K562 (cell line): ENCODE measurements at regions not wholly inside any gene's neighbourhood (a gene's known extent, or its start where the extent isn't known, plus 50 kb on each side); places are given as distances from the start of the nearest gene placed in this dataset.

ENCODE experiments used
- ATAC-seq: fragments of 200-7000 bp; cut with Tn5 transposase; 3 replicates; pipeline ENCODE4 v1.9.1; 2020; ENCODE audit warnings: moderate library complexity
- BruUV-seq: library from RNA; stranded (reverse); fragments of 400-500 nt; replicated peaks from 2 replicates; lab custom pipeline; 2021; lab: Mats Ljungman, UMichigan
- CTCF ChIA-PET: fragments of 300-600 bp; formaldehyde crosslinking; extraction: SDS; loops from one replicate; lab custom pipeline; 2021; ENCODE audit warnings: low intra/inter-chr PET ratio; lab: Yijun Ruan, JAX
- POLR2A ChIA-PET: fragments of 300-600, 350-650 bp; sonication (Branson Sonifier 250); formaldehyde crosslinking; extraction: SDS; loops from one replicate; lab custom pipeline; 2021; ENCODE audit warnings: antibody characterized with exemption, inconsistent platforms; lab: Yijun Ruan, JAX
- DNase-seq, 4 experiments: peaks; one replicate each; pipeline versions ENCODE4 v3.0.0 to v3.0.0-alpha.2; 2011 to 2018; ENCODE audit warnings: low spot score in 3 of 4, mixed read lengths in 3 of 4; ENCODE audit errors: extremely low read depth in 1 of 4
- FAIRE-seq: peaks from 2 replicates; lab custom pipeline; 2011; peaks lifted over from hg19 to GRCh38; lab: Jason Lieb, UNC
- H2AFZ ChIP-seq: 2 replicates; pipeline ENCODE4 v1.6.0; 2011; ENCODE audit warnings: low read depth, low read length, control low read depth, inconsistent platforms
- H3K27ac ChIP-seq: fragments of 200-600 bp; 3 replicates; pipeline ENCODE4 v1.8.0; 2011; ENCODE audit warnings: low read depth, mild to moderate bottlenecking, control low read depth, inconsistent platforms, low read length, moderate library complexity, mixed read lengths; ENCODE audit errors: extremely low read depth
- H3K27me3 ChIP-seq, 2 experiments: fragments of 300-600 bp in 1 of 2; 2 replicates in 1 of 2; 3 replicates in 1 of 2; pipeline versions ENCODE4 v1.6.0 to v1.8.0; 2011; ENCODE audit warnings: inconsistent platforms in 2 of 2, low read length in 2 of 2, mild to moderate bottlenecking in 1 of 2, mixed read lengths in 1 of 2, moderate library complexity in 1 of 2; ENCODE audit not compliant: control insufficient read depth in 2 of 2, insufficient read depth in 2 of 2
- H3K36me3 ChIP-seq: fragments of 300-600 bp; 3 replicates; pipeline ENCODE4 v1.8.0; 2011; ENCODE audit warnings: mild to moderate bottlenecking, low read length, inconsistent platforms; ENCODE audit not compliant: control insufficient read depth, insufficient read depth
- H3K4me1 ChIP-seq, 2 experiments: fragments of 200-600 bp in 1 of 2; replicated peaks in 1 of 2; 2 replicates in 1 of 2; 3 replicates in 1 of 2; pipeline versions ENCODE4 v1.5.1 to v1.8.0; 2011; ENCODE audit warnings: inconsistent platforms in 2 of 2, low read length in 2 of 2, mild to moderate bottlenecking in 1 of 2, mixed read lengths in 1 of 2, moderate library complexity in 1 of 2; ENCODE audit not compliant: control insufficient read depth in 2 of 2, insufficient read depth in 2 of 2
- H3K4me2 ChIP-seq: 2 replicates; pipeline ENCODE4 v1.6.1; 2011; ENCODE audit warnings: low read length, control low read depth, inconsistent platforms, mixed read lengths; ENCODE audit not compliant: insufficient read depth
- H3K4me3 ChIP-seq: fragments of 200-600 bp; sonication (generic), shearing (Covaris generic); 2 replicates; pipeline ENCODE4 v1.5.1; 2016; ENCODE audit warnings: control low read depth, inconsistent platforms
- H3K79me2 ChIP-seq: fragments of 200-600 bp; 3 replicates; pipeline ENCODE4 v1.8.0; 2011; ENCODE audit warnings: low read length, inconsistent platforms; ENCODE audit not compliant: control insufficient read depth, insufficient read depth
- H3K9ac ChIP-seq, 2 experiments: 2 replicates each; pipeline versions ENCODE4 v1.6.0 to v1.6.1; 2011; ENCODE audit warnings: low read depth in 2 of 2, low read length in 2 of 2, control low read depth in 1 of 2, inconsistent platforms in 1 of 2, mild to moderate bottlenecking in 1 of 2, mixed read lengths in 1 of 2; ENCODE audit not compliant: insufficient read depth in 1 of 2
- H3K9me1 ChIP-seq: one replicate; pipeline ENCODE4 v1.6.0; 2011; ENCODE audit warnings: inconsistent platforms, mild to moderate bottlenecking, low read length, moderate library complexity; ENCODE audit not compliant: control insufficient read depth, insufficient read depth
- H3K9me3 ChIP-seq: replicated peaks from 2 replicates; pipeline ENCODE4 v1.5.1; 2011; ENCODE audit warnings: low read depth, low read length, inconsistent platforms; ENCODE audit not compliant: control insufficient read depth, insufficient read depth
- H4K20me1 ChIP-seq: replicated peaks from 2 replicates; pipeline ENCODE4 v1.6.1; 2011; ENCODE audit warnings: low read length, inconsistent platforms, mixed read lengths; ENCODE audit not compliant: control insufficient read depth, insufficient read depth
- FOSL1 ChIP-seq: fragments of 200-800 bp; sonication (Bioruptor generic); conservative IDR thresholded peaks from 2 replicates; pipeline ENCODE4 v1.6.1; 2016; ENCODE audit warnings: missing genetic modification characterization, missing compliant biosample characterization
- FOXA1 ChIP-seq: fragments of 450-650 bp; IDR thresholded peaks from 2 replicates; pipeline ENCODE4 v1.6.1; 2016; ENCODE audit warnings: mild to moderate bottlenecking, borderline replicate concordance
- NBN ChIP-seq: fragments of 450-650 bp; IDR thresholded peaks from 2 replicates; pipeline ENCODE4 v1.6.1; 2016; ENCODE audit warnings: low read depth, mild to moderate bottlenecking
- POLR2H ChIP-seq: IDR thresholded peaks from 2 replicates; pipeline ENCODE4 v1.6.1; 2016; ENCODE audit warnings: missing genetic modification characterization, low read depth, mild to moderate bottlenecking, control low read depth, missing compliant biosample characterization, moderate library complexity
- RBBP5 ChIP-seq: fragments of 200-600 bp; sonication (generic); IDR thresholded peaks from 2 replicates; pipeline ENCODE4 v1.6.1; 2012; ENCODE audit warnings: borderline replicate concordance, mild to moderate bottlenecking, low read length, control low read depth, inconsistent platforms; ENCODE audit not compliant: insufficient read depth, poor library complexity, severe bottlenecking
- SMAD2 ChIP-seq: fragments of 150-350 bp; IDR thresholded peaks from 2 replicates; pipeline ENCODE4 v1.6.1; 2014; ENCODE audit warnings: low read depth, mild to moderate bottlenecking, low read length
- SOX6 ChIP-seq: fragments of 450-650 bp; IDR thresholded peaks from 2 replicates; pipeline ENCODE4 v1.6.1; 2014; ENCODE audit warnings: mild to moderate bottlenecking
- SREBF2 ChIP-seq: sonication (generic); formaldehyde crosslinking; IDR thresholded peaks from 2 replicates; pipeline ENCODE4 v1.4.0; 2020; ENCODE audit warnings: mild to moderate bottlenecking, missing genetic modification reagents
- TAF9B ChIP-seq: fragments of 450-650 bp; IDR thresholded peaks from 2 replicates; pipeline ENCODE4 v1.6.1; 2018; ENCODE audit warnings: mild to moderate bottlenecking; ENCODE audit not compliant: partially characterized antibody
- TEAD4 ChIP-seq, 2 experiments: sonication (generic) in 1 of 2; formaldehyde crosslinking in 1 of 2; IDR thresholded peaks; 2 replicates each; pipeline versions ENCODE4 v1.6.1 to v1.8.0; 2012 to 2022; ENCODE audit warnings: borderline replicate concordance in 1 of 2, inconsistent platforms in 1 of 2, low read length in 1 of 2, mild to moderate bottlenecking in 1 of 2, missing genetic modification reagents in 1 of 2
- ZNF41 ChIP-seq: fragments of 250-450 bp; sonication (Bioruptor Pico); conservative IDR thresholded peaks from 2 replicates; pipeline ENCODE4 v1.4.0; 2020; ENCODE audit warnings: mild to moderate bottlenecking
- WGBS: fragments of 100-300 bp; shearing (Covaris generic); methylation state at CpG from one replicate; pipeline ENCODE4 v1.1.6; 2016; ENCODE audit warnings: low coverage, mixed read lengths; ENCODE audit not compliant: insufficient coverage; ENCODE audit errors: missing lambda C conversion rate; 5-methylcytosine and 5-hydroxymethylcytosine counted together
- in situ Hi-C: fragments of 300-500 bp; cut with MboI; formaldehyde crosslinking; loops from 4 replicates; pipeline ENCODE4 v1.15.0; 2018; ENCODE audit warnings: inconsistent platforms, mixed read lengths
- intact Hi-C: fragments of 100-400 bp; cut with micrococcal nuclease; formaldehyde crosslinking; loops from 2 replicates; pipeline ENCODE4 v1.14.2; 2022
- TF ChIP-seq, protein P1 (sequence below), 3 experiments: IDR thresholded peaks in 2 of 3; conservative IDR thresholded peaks in 1 of 3; 2 replicates each; pipeline ENCODE4 v1.5.1; 2011 to 2012; ENCODE audit warnings: low read length in 3 of 3, mild to moderate bottlenecking in 3 of 3, control low read depth in 2 of 3, improper control_type of control experiment in 1 of 3, inconsistent platforms in 1 of 3, low read depth in 1 of 3, mixed read lengths in 1 of 3, moderate library complexity in 1 of 3; ENCODE audit not compliant: insufficient read depth in 2 of 3

GRCh38 chr20:17856837-17857605 is 111.6 kb downstream of the SNX5 start (continued):
- TF ChIP-seq SREBF2 (CRISPR knock-in tag) (no peak), ZNF41 (no peak)

DNA sequence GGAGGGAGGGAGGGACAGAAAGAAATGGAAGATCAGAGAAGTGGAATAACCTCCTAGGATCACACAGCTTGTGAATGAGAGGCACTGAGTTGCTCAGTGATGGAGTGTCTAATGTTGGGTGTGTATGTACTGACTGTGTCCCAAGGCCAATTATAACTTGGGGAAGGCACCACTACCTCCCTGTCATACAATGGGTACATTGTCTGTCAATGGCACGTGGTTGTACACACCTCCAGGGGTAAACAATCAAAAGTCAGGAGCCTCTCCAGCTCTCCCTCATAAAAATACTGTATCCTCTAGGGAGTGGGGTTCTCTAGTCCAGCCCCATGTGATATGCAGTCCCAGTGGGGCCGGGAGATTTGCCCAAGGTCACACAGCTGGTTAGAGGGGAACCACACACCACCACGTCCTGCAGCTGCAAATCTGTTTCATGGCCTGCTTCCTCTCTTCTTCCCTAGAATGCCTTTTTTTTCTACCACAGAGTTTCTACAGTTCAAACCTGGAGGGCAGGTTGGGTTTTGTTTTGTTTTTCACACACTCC is 112.5 kb downstream of the SNX5 start:
- DNase-seq (no peak), ATAC-seq (no peak), FAIRE-seq (no peak)
- H4K20me1 ChIP-seq: no peaks in the 10 kb centered on the region
- ChIA-PET CTCF (no interaction called here), POLR2A (no interaction called here)
- in situ Hi-C loops (no loop called here), intact Hi-C loops (no loop called here)
- no peaks in the 10 kb centered on the region for H3K36me3 ChIP-seq
- H3K9me1 ChIP-seq: no peaks in the 10 kb centered on the region
- H3K4me2 ChIP-seq: no peak overlapping the region
- 0 out of 5 replicates have a peak, but pooled peaks cover 0 to 2% of the 10 kb centered on the region in 2 experiments for H3K4me1 ChIP-seq
- H2AFZ ChIP-seq: no peak overlapping the region
- 0% methylated on average over 3 of the region's 3 CpGs for WGBS
- no peaks in the 10 kb centered on the region for H3K9me3 ChIP-seq
- H3K27ac ChIP-seq: no peak overlapping the region
- BruUV-seq: no TSS peak
- H3K79me2 ChIP-seq: no peaks in the 10 kb centered on the region
- TF ChIP-seq SOX6: no peak
- no peak for TF ChIP-seq POLR2H (tag)
- TF ChIP-seq SMAD2: no peak
- TF ChIP-seq FOXA1: no peak
- TF ChIP-seq, protein P1, sequence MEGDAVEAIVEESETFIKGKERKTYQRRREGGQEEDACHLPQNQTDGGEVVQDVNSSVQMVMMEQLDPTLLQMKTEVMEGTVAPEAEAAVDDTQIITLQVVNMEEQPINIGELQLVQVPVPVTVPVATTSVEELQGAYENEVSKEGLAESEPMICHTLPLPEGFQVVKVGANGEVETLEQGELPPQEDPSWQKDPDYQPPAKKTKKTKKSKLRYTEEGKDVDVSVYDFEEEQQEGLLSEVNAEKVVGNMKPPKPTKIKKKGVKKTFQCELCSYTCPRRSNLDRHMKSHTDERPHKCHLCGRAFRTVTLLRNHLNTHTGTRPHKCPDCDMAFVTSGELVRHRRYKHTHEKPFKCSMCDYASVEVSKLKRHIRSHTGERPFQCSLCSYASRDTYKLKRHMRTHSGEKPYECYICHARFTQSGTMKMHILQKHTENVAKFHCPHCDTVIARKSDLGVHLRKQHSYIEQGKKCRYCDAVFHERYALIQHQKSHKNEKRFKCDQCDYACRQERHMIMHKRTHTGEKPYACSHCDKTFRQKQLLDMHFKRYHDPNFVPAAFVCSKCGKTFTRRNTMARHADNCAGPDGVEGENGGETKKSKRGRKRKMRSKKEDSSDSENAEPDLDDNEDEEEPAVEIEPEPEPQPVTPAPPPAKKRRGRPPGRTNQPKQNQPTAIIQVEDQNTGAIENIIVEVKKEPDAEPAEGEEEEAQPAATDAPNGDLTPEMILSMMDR (IDR thresholded peaks at IDR 0.05 in 2 of 3, conservative IDR thresholded peaks at IDR 0.05 in 1 of 3; ENCODE audit: insufficient read depth in 2 of 3, low read depth in 1 of 3, low read length in 3 of 3): no peak
- TF ChIP-seq NBN: no peak
- no peak for TF ChIP-seq RBBP5
- no peak for TF ChIP-seq TEAD4 (IDR thresholded peaks at IDR 0.05; ENCODE audit: low read length)
- no peak for TF ChIP-seq TEAD4 (CRISPR knock-in tag; IDR thresholded peaks at IDR 0.05; ENCODE audit: borderline replicate concordance)
- TF ChIP-seq FOSL1: no peak
- no peak for TF ChIP-seq TAF9B
- no peak overlapping the region for H3K9ac ChIP-seq
- no peak overlapping the region for H3K4me3 ChIP-seq
- H3K27me3 ChIP-seq: peaks cover 6 to 29% of the 10 kb centered on the region in 2 experiments
